ENCODE measurements at regions not wholly inside any gene's neighbourhood (a gene's known extent, or its start where the extent isn't known, plus 50 kb on each side); places are given as distances from the start of the nearest gene placed in this dataset.

DNA sequence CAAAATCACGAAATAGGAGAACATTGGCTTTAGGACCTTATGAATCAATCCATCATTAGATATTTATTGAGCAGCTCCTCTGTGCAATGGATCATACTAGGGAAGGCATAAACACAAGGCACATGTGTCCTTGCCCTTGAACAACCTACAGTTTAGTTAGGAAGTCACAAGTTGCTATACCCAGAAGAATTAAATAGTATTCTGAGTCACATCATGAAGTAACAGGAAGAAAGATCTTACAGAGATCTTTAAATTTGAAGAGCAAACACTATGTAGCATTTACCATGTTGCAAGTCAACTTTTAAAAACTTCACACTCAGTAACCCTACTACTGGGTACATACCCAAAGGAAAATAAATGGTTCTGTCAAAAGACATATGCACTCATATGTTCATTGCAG is 355.2 kb upstream of the SLC14A2 start:
- Histone ChIP-seq H3K27me3 (no peaks in the 10 kb centered on the region), H3K9me3 (no peaks in the 10 kb centered on the region), H3K4me3 (ENCODE audit: low read depth in 1 of 2, low read length in 1 of 2) (no peak overlapping the region), H3K27ac (no peak overlapping the region), H3K36me3 (no peaks in the 10 kb centered on the region), H3K4me1 (ENCODE audit: control insufficient read depth in 1 of 2, insufficient read depth in 1 of 2, low read depth in 1 of 2, low read length in 1 of 2) (no peaks in the 10 kb centered on the region)
- TF ChIP-seq, protein P1, sequence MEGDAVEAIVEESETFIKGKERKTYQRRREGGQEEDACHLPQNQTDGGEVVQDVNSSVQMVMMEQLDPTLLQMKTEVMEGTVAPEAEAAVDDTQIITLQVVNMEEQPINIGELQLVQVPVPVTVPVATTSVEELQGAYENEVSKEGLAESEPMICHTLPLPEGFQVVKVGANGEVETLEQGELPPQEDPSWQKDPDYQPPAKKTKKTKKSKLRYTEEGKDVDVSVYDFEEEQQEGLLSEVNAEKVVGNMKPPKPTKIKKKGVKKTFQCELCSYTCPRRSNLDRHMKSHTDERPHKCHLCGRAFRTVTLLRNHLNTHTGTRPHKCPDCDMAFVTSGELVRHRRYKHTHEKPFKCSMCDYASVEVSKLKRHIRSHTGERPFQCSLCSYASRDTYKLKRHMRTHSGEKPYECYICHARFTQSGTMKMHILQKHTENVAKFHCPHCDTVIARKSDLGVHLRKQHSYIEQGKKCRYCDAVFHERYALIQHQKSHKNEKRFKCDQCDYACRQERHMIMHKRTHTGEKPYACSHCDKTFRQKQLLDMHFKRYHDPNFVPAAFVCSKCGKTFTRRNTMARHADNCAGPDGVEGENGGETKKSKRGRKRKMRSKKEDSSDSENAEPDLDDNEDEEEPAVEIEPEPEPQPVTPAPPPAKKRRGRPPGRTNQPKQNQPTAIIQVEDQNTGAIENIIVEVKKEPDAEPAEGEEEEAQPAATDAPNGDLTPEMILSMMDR (IDR thresholded peaks at IDR 0.05): no peak

DNA sequence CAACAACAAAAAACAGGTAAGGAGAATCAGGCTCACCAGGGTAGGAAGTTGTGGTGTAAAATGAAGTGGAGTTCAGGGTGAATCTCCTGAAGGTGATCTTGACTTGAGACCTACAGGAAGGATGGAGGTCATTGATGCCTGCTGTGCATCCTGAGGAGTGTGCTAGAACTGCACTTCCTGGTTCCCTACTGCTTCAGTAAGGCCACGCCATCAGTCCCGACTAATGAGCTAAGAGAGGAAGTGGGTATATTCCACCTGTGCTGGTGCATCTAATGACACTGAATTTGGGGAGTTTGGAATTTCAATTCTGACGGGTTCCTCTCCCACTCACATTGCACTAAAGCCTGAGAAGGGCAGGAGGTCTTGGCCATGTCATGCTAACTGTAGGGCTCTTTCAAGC is 349.3 kb upstream of the SLC14A2 start:
- no peaks in the 10 kb centered on the region for H3K4me1 ChIP-seq (ENCODE audit: control insufficient read depth in 1 of 2, insufficient read depth in 1 of 2, low read depth in 1 of 2, low read length in 1 of 2)
- no peak overlapping the region for H3K4me3 ChIP-seq (ENCODE audit: low read depth in 1 of 2, low read length in 1 of 2)
- no peak overlapping the region for H3K27ac ChIP-seq
- no peaks in the 10 kb centered on the region for H3K36me3 ChIP-seq
- no peaks in the 10 kb centered on the region for H3K27me3 ChIP-seq
- TF ChIP-seq, protein P1 (IDR thresholded peaks at IDR 0.05): no peak
- H3K9me3 ChIP-seq: no peaks in the 10 kb centered on the region

DNA sequence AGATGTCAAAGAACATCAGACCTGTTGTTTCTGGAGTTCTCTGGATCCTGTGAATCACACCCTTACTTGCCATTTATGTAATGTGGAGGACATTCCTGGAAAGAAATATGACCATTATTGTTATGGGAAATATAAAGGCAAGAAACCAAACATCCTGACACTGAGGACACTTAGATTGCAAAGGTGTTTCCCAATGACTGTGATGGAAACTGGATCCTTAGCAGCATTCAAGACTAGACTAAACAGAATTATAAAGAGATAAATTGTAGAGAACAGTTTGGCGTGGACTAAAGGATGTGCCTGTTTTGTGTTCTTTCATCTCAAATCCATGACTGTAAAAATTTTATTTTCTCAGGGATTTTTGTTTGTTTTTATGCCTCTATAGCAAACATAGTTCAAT is 347.7 kb upstream of the SLC14A2 start:
- Histone ChIP-seq H3K4me3 (ENCODE audit: low read depth in 1 of 2, low read length in 1 of 2) (no peak overlapping the region), H3K4me1 (ENCODE audit: control insufficient read depth in 1 of 2, insufficient read depth in 1 of 2, low read depth in 1 of 2, low read length in 1 of 2) (no peaks in the 10 kb centered on the region), H3K36me3 (no peaks in the 10 kb centered on the region), H3K9me3 (no peaks in the 10 kb centered on the region), H3K27me3 (no peaks in the 10 kb centered on the region), H3K27ac (no peak overlapping the region)
- TF ChIP-seq, protein P1 (IDR thresholded peaks at IDR 0.05): no peak

- no peaks in the 10 kb centered on the region for H3K9me3 ChIP-seq
- H3K36me3 ChIP-seq: no peaks in the 10 kb centered on the region
- no peak overlapping the region for H3K27ac ChIP-seq
- no peaks in the 10 kb centered on the region for H3K4me1 ChIP-seq (ENCODE audit: control insufficient read depth in 1 of 2, insufficient read depth in 1 of 2, low read depth in 1 of 2, low read length in 1 of 2)
- H3K27me3 ChIP-seq: no peaks in the 10 kb centered on the region
- H3K4me3 ChIP-seq (ENCODE audit: low read depth in 1 of 2, low read length in 1 of 2): no peak overlapping the region
- TF ChIP-seq, protein P1 (IDR thresholded peaks at IDR 0.05): no peak
Observed at GRCh38 chr18:45268583-45268982, 346.7 kb upstream of the SLC14A2 start.

DNA sequence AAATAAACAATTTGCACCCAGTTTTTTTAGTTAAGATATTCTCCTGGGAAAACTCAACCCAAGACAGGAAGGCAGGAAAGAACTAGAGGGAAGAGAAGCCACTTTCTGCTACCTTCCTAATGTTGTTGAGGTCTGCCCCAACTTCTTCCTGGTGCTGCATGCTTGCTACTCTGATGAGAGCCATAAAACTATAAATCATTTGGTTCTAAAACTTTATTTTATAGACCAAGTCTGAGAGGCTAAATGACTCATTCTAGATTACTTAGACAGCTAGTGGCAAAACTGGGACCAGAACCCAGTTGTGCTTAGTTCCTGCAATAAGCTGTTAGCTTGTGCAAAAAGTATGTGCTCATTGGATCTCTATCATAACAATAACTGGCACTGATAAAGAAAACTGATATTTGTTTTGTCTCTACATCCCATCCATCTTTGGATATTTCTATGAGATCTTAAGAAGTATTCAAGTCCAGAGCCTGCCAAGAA is 344.9 kb upstream of the SLC14A2 start:
- no peaks in the 10 kb centered on the region for H3K9me3 ChIP-seq

More for the DNA sequence above, 344.9 kb upstream of the SLC14A2 start:
- TF ChIP-seq, protein P1 (IDR thresholded peaks at IDR 0.05): no peak
- Histone ChIP-seq H3K4me3 (ENCODE audit: low read depth in 1 of 2, low read length in 1 of 2) (no peak overlapping the region), H3K27ac (no peak overlapping the region), H3K27me3 (no peaks in the 10 kb centered on the region), H3K4me1 (ENCODE audit: control insufficient read depth in 1 of 2, insufficient read depth in 1 of 2, low read depth in 1 of 2, low read length in 1 of 2) (no peaks in the 10 kb centered on the region), H3K36me3 (no peaks in the 10 kb centered on the region)

All from neutrophil (primary cell).